ENCODE measurements at regions not wholly inside any gene's neighbourhood (a gene's known extent, or its start where the extent isn't known, plus 50 kb on each side); places are given as distances from the start of the nearest gene placed in this dataset.
A peak's percentile ranks its signal among the peaks of the same experiment; 100 is the strongest.

GRCh38 chr15:69897471-69898237 lies 200.1 kb downstream of the TLE3 start:
- no peaks in the 10 kb centered on the region for H3K9me3 ChIP-seq
- 48% methylated on average over 9 of the region's 9 CpGs for WGBS (ENCODE audit: low lambda C conversion rate)
- peaks cover 0 to 40% of the 10 kb centered on the region in 2 experiments; a peak in 2 of 4 replicates for H3K4me1 ChIP-seq (ENCODE audit: control insufficient read depth in 1 of 2, insufficient read depth in 2 of 2, low read depth in 1 of 2, low read length in 1 of 2)
- no peak overlapping the region for H3K4me3 ChIP-seq (ENCODE audit: low read depth in 2 of 2, low read length in 1 of 2)
- no peak overlapping the region for H3K4me2 ChIP-seq
- H3K79me2 ChIP-seq (ENCODE audit: insufficient read depth), result no peaks in the 10 kb centered on the region
- ChIA-PET CTCF (interaction anchor here (0.8 to 1.5 kb wide), 8 partner anchors 10 to 739 kb away, joined by 3 to 7 read pairs (median 4); no protein-coding TSS in a partner anchor), POLR2A (no interaction called here)
- no peaks in the 10 kb centered on the region for H3K36me3 ChIP-seq (replicated peaks in 1 of 2; ENCODE audit: control insufficient read depth in 1 of 2, insufficient read depth in 2 of 2, low read length in 1 of 2)
- H3K9me2 ChIP-seq, result no peaks in the 10 kb centered on the region
- peak; percentile 51 for DNase-seq
- H2AFZ ChIP-seq (ENCODE audit: low read depth), result no peak overlapping the region
- H3K27me3 ChIP-seq (ENCODE audit: insufficient read depth), result peaks cover 9% of the 10 kb centered on the region; the same call in 1 of the 2 replicates
- no peaks in the 10 kb centered on the region for H4K20me1 ChIP-seq (ENCODE audit: insufficient read depth)
- H3K9ac ChIP-seq, result no peak overlapping the region
- H3K27ac ChIP-seq (ENCODE audit: low read depth in 2 of 2, low read length in 1 of 2), result 0 out of 4 replicates have a peak overlapping the region, but pooled peaks of 1 of the 2 experiments have one; percentile 16
- H3F3A ChIP-seq (replicated peaks; ENCODE audit: insufficient read depth), result no peaks in the 10 kb centered on the region
- TF ChIP-seq PBX3 (IDR thresholded peaks at IDR 0.05), result no peak
- TF ChIP-seq RAD21 (IDR thresholded peaks at IDR 0.05; ENCODE audit: low read length), result peak; percentile 17; the same call in 1 of the 2 replicates
- TF ChIP-seq CHD2 (IDR thresholded peaks at IDR 0.05; ENCODE audit: low read length, partially characterized antibody), result peak; percentile 12
- TF ChIP-seq RCOR1 (IDR thresholded peaks at IDR 0.05; ENCODE audit: low read length), result peak; percentile 39; the same call in 1 of the 2 replicates
- peak; percentile 64 for TF ChIP-seq GATA2 (CRISPR knock-in tag; IDR thresholded peaks at IDR 0.05)

GRCh38 chr15:69898243-69898642 lies 199.5 kb downstream of the TLE3 start:
- ChIA-PET POLR2A (no interaction called here), CTCF (interaction anchor here (0.8 to 1.5 kb wide), 7 partner anchors 9 to 739 kb away, joined by 3 to 7 read pairs (median 4); no protein-coding TSS in a partner anchor)
- TF ChIP-seq FOXM1 (IDR thresholded peaks at IDR 0.05; ENCODE audit: low read depth) (no peak), SMC3 (IDR thresholded peaks at IDR 0.05; ENCODE audit: low read depth, low read length) (no peak), RFX5 (IDR thresholded peaks at IDR 0.05; ENCODE audit: low read length) (no peak)
- Histone ChIP-seq H3K36me3 (replicated peaks in 1 of 2; ENCODE audit: control insufficient read depth in 1 of 2, insufficient read depth in 2 of 2, low read length in 1 of 2) (no peaks in the 10 kb centered on the region), H3K79me2 (ENCODE audit: insufficient read depth) (no peaks in the 10 kb centered on the region), H3K4me2 (no peak overlapping the region), H3K4me1 (ENCODE audit: control insufficient read depth in 1 of 2, insufficient read depth in 2 of 2, low read depth in 1 of 2, low read length in 1 of 2) (peaks cover 0 to 34% of the 10 kb centered on the region in 2 experiments; a peak in 2 of 4 replicates), H3K9me2 (no peaks in the 10 kb centered on the region), H3K4me3 (ENCODE audit: low read depth in 2 of 2, low read length in 1 of 2) (no peak overlapping the region), H2AFZ (ENCODE audit: low read depth) (no peak overlapping the region), H3K9ac (no peak overlapping the region), H3K9me3 (no peaks in the 10 kb centered on the region), H3K27ac (ENCODE audit: low read depth in 2 of 2, low read length in 1 of 2) (no peak overlapping the region), H3F3A (replicated peaks; ENCODE audit: insufficient read depth) (no peaks in the 10 kb centered on the region), H4K20me1 (ENCODE audit: insufficient read depth) (no peaks in the 10 kb centered on the region), H3K27me3 (ENCODE audit: insufficient read depth) (peaks cover 9% of the 10 kb centered on the region; the same call in 1 of the 2 replicates)
- WGBS (ENCODE audit: low lambda C conversion rate), result 61% methylated on average over 2 of the region's 2 CpGs
- no peak for DNase-seq

- no peak overlapping the region for H3K4me3 ChIP-seq (ENCODE audit: low read depth in 2 of 2, low read length in 1 of 2)
- no peaks in the 10 kb centered on the region for H4K20me1 ChIP-seq (ENCODE audit: insufficient read depth)
- peaks cover 0 to 34% of the 10 kb centered on the region in 2 experiments; a peak in 2 of 4 replicates for H3K4me1 ChIP-seq (ENCODE audit: control insufficient read depth in 1 of 2, insufficient read depth in 2 of 2, low read depth in 1 of 2, low read length in 1 of 2)
- WGBS (ENCODE audit: low lambda C conversion rate), result 62% methylated on average over 6 of the region's 7 CpGs
- DNase-seq, result no peak
- H3F3A ChIP-seq (replicated peaks; ENCODE audit: insufficient read depth), result no peaks in the 10 kb centered on the region
- no peaks in the 10 kb centered on the region for H3K9me3 ChIP-seq
- ChIA-PET CTCF (interaction anchor here (0.9 kb wide), 1 partner anchor 154 kb away, joined by 3 read pairs; no protein-coding TSS in a partner anchor), POLR2A (no interaction called here)
- H3K79me2 ChIP-seq (ENCODE audit: insufficient read depth), result no peaks in the 10 kb centered on the region
- peaks cover 1% of the 10 kb centered on the region; the same call in 1 of the 2 replicates for H3K27me3 ChIP-seq (ENCODE audit: insufficient read depth)
- no peak overlapping the region for H3K27ac ChIP-seq (ENCODE audit: low read depth in 2 of 2, low read length in 1 of 2)
- H3K9ac ChIP-seq, result no peak overlapping the region
- H3K4me2 ChIP-seq, result no peak overlapping the region
- H3K9me2 ChIP-seq, result no peaks in the 10 kb centered on the region
- no peaks in the 10 kb centered on the region for H3K36me3 ChIP-seq (replicated peaks in 1 of 2; ENCODE audit: control insufficient read depth in 1 of 2, insufficient read depth in 2 of 2, low read length in 1 of 2)
- H2AFZ ChIP-seq (ENCODE audit: low read depth), result no peak overlapping the region
- no peak for TF ChIP-seq MXI1 (IDR thresholded peaks at IDR 0.05; ENCODE audit: low read depth, low read length)
- no peak for TF ChIP-seq RCOR1 (IDR thresholded peaks at IDR 0.05; ENCODE audit: low read length)
- no peak for TF ChIP-seq YY1 (IDR thresholded peaks at IDR 0.05; ENCODE audit: low read depth)
- no peak for TF ChIP-seq USF2 (IDR thresholded peaks at IDR 0.05; ENCODE audit: borderline replicate concordance, low read depth, low read length)
- no peak for TF ChIP-seq POLR2AphosphoS5 (IDR thresholded peaks at IDR 0.05; ENCODE audit: low read depth, low read length)
- TF ChIP-seq JUND (IDR thresholded peaks at IDR 0.05), result no peak
- no peak for TF ChIP-seq REST (IDR thresholded peaks at IDR 0.05; ENCODE audit: low read depth, low read length)
- TF ChIP-seq SMC3 (IDR thresholded peaks at IDR 0.05; ENCODE audit: low read depth, low read length), result no peak
- no peak for TF ChIP-seq NFIC (IDR thresholded peaks at IDR 0.05; ENCODE audit: borderline replicate concordance)
These were observed 195.2 kb downstream of the TLE3 start for GRCh38 chr15:69902414-69903062.

All from SK-N-SH (cell line).